ENCODE measurements at regions not wholly inside any gene's neighbourhood (a gene's known extent, or its start where the extent isn't known, plus 50 kb on each side); places are given as distances from the start of the nearest gene placed in this dataset.

- POLR2A ChIA-PET: no interaction called here
- no peak for TF ChIP-seq POLR2A (IDR thresholded peaks at IDR 0.05; ENCODE audit: low read depth, low read length)
- TF ChIP-seq FOS (IDR thresholded peaks at IDR 0.05; ENCODE audit: borderline replicate concordance, insufficient read depth, low read length): no peak
- TF ChIP-seq EZH2 (IDR thresholded peaks at IDR 0.05; ENCODE audit: borderline replicate concordance, low read depth, low read length, severe bottlenecking): no peak
- no peak for TF ChIP-seq MAX (IDR thresholded peaks at IDR 0.05; ENCODE audit: insufficient read depth, insufficient read length)
- TF ChIP-seq GATA2 (IDR thresholded peaks at IDR 0.05; ENCODE audit: insufficient read depth, insufficient read length, low read depth, low read length): no peak
- no peak for TF ChIP-seq CTCF (IDR thresholded peaks at IDR 0.05; ENCODE audit: extremely low read depth in 1 of 2, insufficient read depth in 1 of 2, low read depth in 1 of 2, low read length in 2 of 2)
- no peak for TF ChIP-seq POLR2AphosphoS5 (IDR thresholded peaks at IDR 0.05; ENCODE audit: insufficient read depth, low read depth, low read length)
- TF ChIP-seq JUN (IDR thresholded peaks at IDR 0.05; ENCODE audit: borderline replicate concordance, insufficient read depth, insufficient read length, low read depth): no peak
- no peak for TF ChIP-seq MYC (IDR thresholded peaks at IDR 0.05; ENCODE audit: low read depth, low read length)
- H4K20me1 ChIP-seq (replicated peaks; ENCODE audit: control insufficient read depth, extremely low read depth, insufficient read depth, low read length): no peaks in the 10 kb centered on the region
- BruUV-seq (replicated peaks): no TSS peak
- no peaks in the 10 kb centered on the region for H3K4me1 ChIP-seq (ENCODE audit: control insufficient read depth, extremely low read depth, insufficient read depth, low read length)
- H2AFZ ChIP-seq (ENCODE audit: low read depth, low read length): no peak overlapping the region
- H3K9me1 ChIP-seq (replicated peaks; ENCODE audit: control insufficient read depth, extremely low read depth, insufficient read depth, low read length): peaks cover 2% of the 10 kb centered on the region
- no peaks in the 10 kb centered on the region for H3K79me2 ChIP-seq (ENCODE audit: control insufficient read depth, insufficient read depth, low read length)
- CTCF ChIA-PET: interaction anchor here (1.2 kb wide), 2 partner anchors 10 to 15 kb away, joined by 4 read pairs; no protein-coding TSS in a partner anchor
- DNase-seq (ENCODE audit: low read depth, low spot score) (no peak), FAIRE-seq (no peak)
- intact Hi-C loops (cut with micrococcal nuclease) (no loop called here), dilution Hi-C loops (cut with MboI; ENCODE audit: extremely low pct_ligation_motif_present, low sequenced_read_pairs) (no loop called here)
- no peaks in the 10 kb centered on the region for H3K9me3 ChIP-seq (replicated peaks; ENCODE audit: control insufficient read depth, insufficient read depth, low read length)
- H3K9ac ChIP-seq (replicated peaks; ENCODE audit: extremely low read depth, insufficient read depth, low read length): no peak overlapping the region
- H3K4me3 ChIP-seq (replicated peaks in 1 of 3; ENCODE audit: insufficient read depth in 1 of 3, low read depth in 1 of 3, low read length in 3 of 3): no peak overlapping the region
- no peak overlapping the region for H3K27ac ChIP-seq (ENCODE audit: insufficient read depth, low read depth, low read length)
- no peak overlapping the region for H3K4me2 ChIP-seq (ENCODE audit: insufficient read depth, low read length)
- H3K36me3 ChIP-seq (ENCODE audit: control insufficient read depth in 2 of 2, extremely low read depth in 1 of 2, insufficient read depth in 2 of 2, low read length in 2 of 2): no peaks in the 10 kb centered on the region
- H3K27me3 ChIP-seq (ENCODE audit: control insufficient read depth in 2 of 2, insufficient read depth in 2 of 2, low read length in 2 of 2): no peaks in the 10 kb centered on the region
These were observed 445.1 kb upstream of the TRIB2 start for GRCh38 chr2:12271589-12271984.

Data from endothelial cell of umbilical vein (primary cell).